ENCODE measurements at regions not wholly inside any gene's neighbourhood (a gene's known extent, or its start where the extent isn't known, plus 50 kb on each side); places are given as distances from the start of the nearest gene placed in this dataset.
"Not testable (repeated sequence)": the region's sequence is repeated elsewhere in the genome, so short reads cannot be mapped to it uniquely, and the experiment has no call there.

DNA sequence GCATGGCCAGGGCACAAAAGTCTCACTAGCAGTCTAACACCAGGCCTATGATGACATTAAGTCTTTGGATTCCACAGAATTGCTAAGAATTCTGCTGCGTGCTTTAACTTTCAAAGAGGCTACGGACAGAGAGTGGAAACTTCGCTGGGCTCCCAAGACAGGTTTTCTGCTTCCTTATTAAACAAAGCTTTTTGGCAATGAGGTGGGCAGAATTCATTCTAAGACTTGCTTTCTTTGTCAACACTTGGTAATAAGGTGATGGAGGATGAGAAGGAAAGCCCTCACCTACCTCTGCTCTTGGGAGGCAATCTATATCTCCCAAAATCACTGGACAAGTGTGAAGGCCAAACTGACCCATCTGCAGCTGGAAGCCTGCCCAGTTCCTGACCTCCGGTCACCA lies 231.9 kb downstream of the ATPSCKMT start:
- no peak for DNase-seq (ENCODE audit: low read depth, low spot score)

DNA sequence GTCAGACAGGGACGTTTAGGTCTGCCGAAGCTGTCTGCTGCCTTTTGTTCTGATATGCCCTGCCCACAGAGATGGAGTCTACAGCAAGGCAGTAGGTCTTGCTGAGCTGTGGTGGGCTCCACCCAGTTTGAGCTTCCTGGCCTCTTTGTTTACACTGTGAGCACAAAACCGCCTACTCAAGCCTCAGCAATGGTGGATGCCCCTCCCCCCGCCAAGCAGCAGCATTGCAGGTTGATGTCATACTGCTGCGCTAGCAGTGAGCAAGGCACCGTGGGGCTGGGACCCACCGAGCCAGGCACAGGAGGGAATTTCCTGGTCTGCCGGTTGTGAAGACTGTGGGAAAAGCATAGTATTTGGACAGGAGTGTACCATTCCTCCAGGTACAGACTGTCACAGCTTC lies 233.1 kb downstream of the ATPSCKMT start:
- DNase-seq (ENCODE audit: low read depth, low spot score) = not testable (repeated sequence)

DNA sequence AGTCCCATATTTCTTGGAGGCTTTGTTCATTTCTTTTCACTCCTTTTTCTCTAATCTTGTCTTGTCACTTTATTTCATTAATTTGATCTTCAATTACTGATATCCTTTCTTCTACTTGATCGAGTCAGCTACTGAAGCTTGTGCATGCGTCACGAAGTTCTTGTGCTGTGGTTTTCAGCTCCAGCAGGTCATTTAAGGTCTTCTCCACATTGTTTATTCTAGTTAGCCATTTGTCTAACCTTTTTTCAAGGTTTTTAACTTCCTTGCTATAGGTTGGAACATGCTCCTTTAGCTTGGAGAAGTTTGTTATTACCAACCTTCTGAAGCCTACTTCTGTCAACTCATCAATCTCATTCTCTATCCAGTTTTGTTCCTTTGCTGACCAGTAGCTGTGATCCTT lies 234.0 kb downstream of the ATPSCKMT start:
- DNase-seq (ENCODE audit: low read depth, low spot score) = not testable (repeated sequence)

GRCh38 chr5:10009802-10010201 lies 239.9 kb downstream of the ATPSCKMT start:
- DNase-seq (ENCODE audit: low read depth, low spot score) = no peak

DNA sequence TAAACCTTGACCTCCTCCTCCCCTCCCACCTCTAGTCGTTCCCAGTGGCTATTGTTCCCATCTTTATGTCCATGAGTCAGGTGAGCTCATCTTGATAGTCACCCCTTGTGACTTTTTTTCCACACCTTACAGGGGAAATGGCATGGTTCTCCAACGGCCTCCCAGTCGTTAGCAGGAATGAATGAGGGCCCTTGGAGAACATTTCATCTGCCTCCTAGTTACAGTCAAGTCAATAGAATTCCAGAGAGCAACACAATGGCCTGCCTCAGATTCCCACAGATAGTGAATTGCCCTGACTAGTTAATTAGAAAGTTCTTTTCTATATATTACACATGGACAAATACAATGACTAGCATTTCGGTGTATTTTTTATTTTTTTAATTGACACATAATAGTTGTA lies 262.6 kb downstream of the ATPSCKMT start:
- DNase-seq (ENCODE audit: low read depth, low spot score) = no peak

DNA sequence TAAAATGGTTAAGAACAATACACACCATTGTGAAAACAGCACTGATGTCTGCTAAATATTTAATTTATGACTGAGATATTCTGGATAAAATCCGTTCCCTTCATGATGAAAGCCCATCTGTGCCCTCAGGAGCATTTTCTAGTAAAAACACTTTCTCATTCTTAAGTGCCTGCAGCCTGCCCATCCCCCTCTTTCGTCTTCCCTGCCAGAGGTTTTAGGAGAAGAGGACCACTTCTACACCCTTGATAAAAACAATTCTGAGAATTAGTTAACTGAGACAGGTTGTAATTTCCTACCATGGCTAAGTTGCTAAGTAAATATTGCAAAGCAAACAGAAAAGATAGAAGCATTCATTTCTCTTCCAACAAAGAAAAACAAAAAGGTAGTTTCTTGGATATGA lies 272.6 kb downstream of the ATPSCKMT start:
- DNase-seq (ENCODE audit: low read depth, low spot score) = no peak

DNA sequence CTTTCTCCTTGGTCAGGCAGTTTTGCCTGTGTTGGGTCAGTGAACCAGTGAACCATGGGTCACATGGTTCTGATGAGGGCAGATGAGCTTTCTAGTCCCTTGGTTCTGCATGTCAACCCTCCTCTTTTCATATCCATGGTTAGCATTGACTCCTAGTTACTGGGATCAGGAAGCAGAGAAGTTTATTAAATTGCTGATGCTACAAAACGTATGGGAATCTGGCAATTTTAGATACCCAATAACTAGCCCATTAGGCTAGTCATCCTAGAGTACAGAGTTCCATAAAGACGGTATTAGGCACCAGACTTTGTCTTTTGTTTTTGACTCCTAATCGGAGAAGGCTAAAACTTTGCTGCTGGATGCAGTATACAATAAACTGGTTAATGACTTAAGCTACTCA lies 273.1 kb downstream of the ATPSCKMT start:
- DNase-seq (ENCODE audit: low read depth, low spot score) = no peak

GRCh38 chr5:9972059-9972458 lies 277.6 kb downstream of the ATPSCKMT start:
- no peak for DNase-seq (ENCODE audit: low read depth, low spot score)

GRCh38 chr5:9971301-9971700 lies 278.4 kb downstream of the ATPSCKMT start:
- DNase-seq (ENCODE audit: low read depth, low spot score) = no peak

DNA sequence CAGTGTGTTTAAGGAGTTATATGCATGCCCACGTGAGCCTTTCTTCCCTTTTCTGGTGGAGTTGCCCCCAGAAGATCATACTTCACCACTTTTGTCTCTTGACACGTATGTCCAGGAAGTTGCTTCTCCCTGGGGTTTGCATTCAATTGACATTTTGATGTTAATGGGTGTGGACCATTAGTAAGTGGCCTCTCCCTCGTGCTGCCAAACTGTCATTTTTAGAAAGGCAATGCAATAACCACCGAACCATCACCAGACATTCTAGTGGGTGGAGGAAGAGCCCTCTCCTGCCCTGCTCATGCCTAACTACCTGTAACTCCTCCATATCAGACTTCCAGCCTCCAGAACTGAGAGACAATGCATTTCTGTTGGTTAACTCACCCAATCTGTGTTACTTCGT lies 290.8 kb downstream of the ATPSCKMT start:
- DNase-seq (ENCODE audit: low read depth, low spot score) = no peak

GRCh38 chr5:9957214-9957613 lies 292.5 kb downstream of the ATPSCKMT start:
- no peak for DNase-seq (ENCODE audit: low read depth, low spot score)

DNA sequence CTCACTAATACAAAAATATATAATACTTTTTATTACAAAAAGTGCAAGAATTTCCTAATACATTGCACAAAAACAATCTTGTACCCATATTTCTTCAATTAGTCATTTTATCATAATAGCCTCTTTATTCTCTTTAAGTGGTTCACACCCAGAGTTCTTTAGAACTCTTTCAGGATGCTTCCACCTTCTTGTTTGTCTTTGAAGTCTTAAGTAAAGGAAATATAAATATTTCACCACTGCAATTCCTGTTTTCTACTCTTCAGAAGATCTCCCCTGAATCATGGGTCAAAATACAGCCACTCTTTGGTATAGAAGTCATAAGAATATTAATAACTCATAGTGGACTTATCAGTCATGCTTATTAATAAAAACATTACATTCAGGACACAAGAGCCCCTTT lies 293.0 kb downstream of the ATPSCKMT start:
- no peak for DNase-seq (ENCODE audit: low read depth, low spot score)

DNA sequence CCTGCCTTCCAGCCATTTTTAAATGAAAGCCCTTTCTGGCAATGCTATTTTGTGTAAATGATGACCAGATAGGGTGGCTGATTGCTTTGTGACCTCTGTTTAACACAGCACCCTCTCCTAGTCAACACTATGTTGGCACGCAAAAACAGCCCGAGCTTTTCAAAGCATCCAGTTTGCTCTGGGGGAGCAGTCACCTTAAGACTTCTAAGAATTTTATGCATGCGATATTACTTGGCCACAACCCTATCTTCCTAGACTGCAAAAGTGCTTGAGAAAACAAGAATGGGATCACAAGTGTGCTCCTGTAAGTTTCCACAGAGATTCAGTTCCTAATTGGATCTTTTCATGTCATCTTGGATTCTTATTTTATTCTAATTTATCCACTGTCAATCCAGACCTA lies 294.1 kb downstream of the ATPSCKMT start:
- no peak for DNase-seq (ENCODE audit: low read depth, low spot score)

GRCh38 chr5:9954869-9955268 lies 294.8 kb downstream of the ATPSCKMT start:
- DNase-seq (ENCODE audit: low read depth, low spot score) = no peak

- DNase-seq (ENCODE audit: low read depth, low spot score) = no peak
Measured at GRCh38 chr5:9953691-9954090, 296.0 kb downstream of the ATPSCKMT start.

DNA sequence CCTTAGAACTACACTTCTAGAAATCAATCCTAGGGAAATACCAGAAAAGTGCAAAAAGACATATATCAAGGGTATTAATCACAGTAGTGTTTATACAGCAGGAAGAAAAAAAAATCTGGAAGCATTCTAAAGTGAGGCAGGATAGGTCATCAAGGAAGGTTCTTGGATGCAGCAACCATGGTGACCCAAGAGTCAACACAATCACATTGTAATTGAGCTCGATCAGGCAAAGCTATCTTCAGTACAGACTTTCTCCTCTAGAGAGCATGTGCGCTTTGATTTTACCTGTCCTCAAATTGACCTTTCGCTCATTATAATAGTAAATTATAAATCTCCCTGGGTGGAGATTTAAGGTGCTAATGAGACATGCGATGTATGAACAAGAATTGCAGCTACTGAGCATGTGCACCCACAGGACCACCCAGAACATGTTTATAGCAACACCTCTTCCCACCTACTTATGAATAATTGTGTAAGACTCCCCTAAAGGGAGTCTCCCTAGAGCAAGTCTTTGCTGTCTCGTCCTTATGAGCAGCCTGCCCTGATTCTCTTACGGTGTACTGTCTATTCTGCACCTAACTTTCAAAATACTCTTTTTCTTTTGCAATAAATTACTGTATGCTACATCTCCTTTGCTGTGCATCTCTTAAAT lies 297.7 kb downstream of the ATPSCKMT start:
- DNase-seq (ENCODE audit: low read depth, low spot score) = no peak

- DNase-seq (ENCODE audit: low read depth, low spot score) = no peak
Measured at GRCh38 chr5:9947944-9948343, 301.7 kb downstream of the ATPSCKMT start.

- DNase-seq (ENCODE audit: low read depth, low spot score) = no peak
Measured at GRCh38 chr5:9947225-9947714, 302.4 kb downstream of the ATPSCKMT start.

DNA sequence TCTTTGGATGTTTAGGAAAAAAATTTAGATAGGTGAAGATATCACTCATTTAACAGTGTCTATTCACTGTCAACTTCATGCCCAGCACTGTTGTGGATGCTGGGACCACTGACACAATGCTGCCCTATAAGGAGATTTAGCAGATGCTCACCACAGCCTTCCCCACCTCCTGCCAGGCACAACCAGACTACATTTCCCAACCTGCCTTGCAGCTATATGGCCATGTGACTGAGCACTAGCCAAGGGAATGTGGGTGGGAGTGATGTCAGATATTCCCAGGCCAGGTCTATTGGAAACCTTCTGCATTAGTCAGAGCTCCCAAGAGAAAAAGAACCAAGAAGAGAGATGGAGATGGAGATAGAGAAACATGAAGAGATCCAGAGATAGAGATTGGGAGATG lies 302.6 kb upstream of the TAS2R1 start:
- no peak for DNase-seq (ENCODE audit: low read depth, low spot score)

GRCh38 chr5:9930156-9930555 lies 300.0 kb upstream of the TAS2R1 start:
- DNase-seq (ENCODE audit: low read depth, low spot score) = no peak

DNA sequence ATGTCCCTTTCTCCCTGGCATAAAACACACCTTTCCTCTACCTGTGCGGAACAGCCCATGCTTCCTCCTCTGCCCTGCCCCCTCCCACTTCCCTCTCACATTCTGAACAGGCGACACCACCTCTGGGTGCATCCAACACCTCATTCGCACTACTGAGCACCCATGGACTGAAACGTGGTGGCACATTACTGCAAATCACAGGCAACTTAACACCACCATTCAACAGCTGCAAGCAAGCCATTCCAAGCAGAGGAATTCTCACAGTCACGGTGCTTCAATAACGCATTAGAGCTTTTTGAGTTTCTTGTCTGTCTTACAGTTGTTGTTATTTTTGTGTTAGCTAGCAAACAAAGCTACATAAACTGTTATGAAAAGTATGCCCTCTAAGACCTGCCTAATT lies 298.2 kb upstream of the TAS2R1 start:
- DNase-seq (ENCODE audit: low read depth, low spot score) = no peak

- no peak for DNase-seq (ENCODE audit: low read depth, low spot score)
Measured at GRCh38 chr5:9927521-9927997, 297.4 kb upstream of the TAS2R1 start.

GRCh38 chr5:9927106-9927505 lies 297.0 kb upstream of the TAS2R1 start:
- DNase-seq (ENCODE audit: low read depth, low spot score) = no peak

DNA sequence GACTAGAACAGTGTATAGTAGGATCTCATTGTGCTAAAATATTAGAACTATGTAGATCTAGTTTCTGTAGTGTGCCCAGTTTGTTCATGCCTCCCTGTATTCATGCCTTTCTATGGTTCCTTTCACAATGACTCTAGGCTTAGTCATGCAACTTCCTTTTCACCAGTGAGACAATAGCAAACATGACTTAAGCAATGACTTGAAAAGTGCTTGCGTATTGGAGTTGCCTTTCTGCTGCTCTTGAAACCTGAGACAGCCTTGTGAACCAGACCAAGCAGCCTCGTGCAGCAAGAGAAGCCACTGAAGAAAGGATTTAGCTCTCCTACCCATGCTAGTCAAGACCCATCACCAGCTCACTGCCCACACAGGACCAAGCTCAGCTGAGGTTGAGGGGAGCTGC lies 294.5 kb upstream of the TAS2R1 start:
- DNase-seq (ENCODE audit: low read depth, low spot score) = peak; percentile 70

Measured in brain pericyte (primary cell).